HG02870 (cell line): ENCODE measurements at regions not wholly inside any gene's neighbourhood (a gene's known extent, or its start where the extent isn't known, plus 50 kb on each side); places are given as distances from the start of the nearest gene placed in this dataset.

Experiments used
- ATAC-seq: cut with Tn5 transposase; IDR thresholded peaks from one replicate; pipeline ENCODE4 v1.9.1; 2021; ENCODE audit warnings: mild to moderate bottlenecking, moderate library complexity; ENCODE audit not compliant: unreplicated experiment

GRCh38 chr16:5381481-5381880 lies 283.9 kb upstream of the EEF2KMT start:
- ATAC-seq, result no peak

DNA sequence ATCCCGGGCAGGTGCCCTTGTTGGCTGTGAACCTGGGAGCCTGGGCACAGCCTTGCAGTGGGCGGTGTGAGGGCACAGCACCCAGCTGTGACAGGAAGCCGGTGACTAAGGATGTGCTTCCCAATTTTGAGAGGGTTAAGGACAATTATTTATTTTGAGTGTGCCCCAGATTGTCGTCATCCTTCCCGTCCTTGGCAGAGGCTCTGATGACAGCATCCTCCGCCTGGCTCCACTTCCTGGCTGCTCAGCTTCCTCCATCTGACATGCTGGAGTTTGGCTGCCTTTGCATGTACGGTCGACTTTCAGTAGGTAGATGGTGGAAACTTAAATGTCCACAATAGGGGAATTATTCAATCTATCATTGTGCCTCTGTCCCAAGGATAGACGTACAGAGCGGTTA lies 282.4 kb upstream of the EEF2KMT start:
- no peak for ATAC-seq

- ATAC-seq, result no peak
Measured at GRCh38 chr16:5378531-5378930, 280.9 kb upstream of the EEF2KMT start.

DNA sequence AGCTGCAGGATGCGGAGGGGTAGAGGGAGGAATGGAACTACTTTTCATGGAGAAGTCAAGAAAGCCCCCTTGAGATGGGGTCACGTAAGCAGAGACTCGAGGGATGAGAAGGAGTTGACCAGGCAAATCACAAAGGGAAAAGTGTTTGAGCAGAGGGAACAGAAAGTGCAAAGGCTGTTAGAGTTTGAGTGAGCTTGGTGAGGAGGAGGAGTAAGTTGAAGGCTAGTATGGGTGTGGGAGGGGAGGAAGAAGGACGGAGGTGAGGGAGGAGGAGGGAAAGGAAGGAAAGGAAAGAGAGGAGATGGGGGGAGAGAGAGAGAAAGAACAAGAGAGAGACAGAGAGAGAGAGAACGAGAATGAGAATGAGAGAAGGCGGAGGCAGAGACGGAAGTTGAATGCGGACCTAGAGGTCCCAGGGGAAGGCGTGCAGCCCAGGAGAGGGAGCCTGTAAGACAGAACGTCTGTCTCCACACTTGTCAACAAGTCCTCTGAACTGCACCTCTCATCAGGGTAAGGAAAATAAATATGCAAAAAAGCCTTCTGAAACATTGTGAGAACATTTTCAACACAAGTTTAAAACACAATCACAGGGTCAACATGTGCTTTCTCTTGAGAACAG lies 279.8 kb upstream of the EEF2KMT start:
- ATAC-seq, result no peak

GRCh38 chr16:5374184-5374583 lies 276.6 kb upstream of the EEF2KMT start:
- no peak for ATAC-seq

GRCh38 chr16:5367951-5368350 lies 270.4 kb upstream of the EEF2KMT start:
- ATAC-seq, result no peak

GRCh38 chr16:5366126-5366525 lies 268.5 kb upstream of the EEF2KMT start:
- ATAC-seq, result no peak

DNA sequence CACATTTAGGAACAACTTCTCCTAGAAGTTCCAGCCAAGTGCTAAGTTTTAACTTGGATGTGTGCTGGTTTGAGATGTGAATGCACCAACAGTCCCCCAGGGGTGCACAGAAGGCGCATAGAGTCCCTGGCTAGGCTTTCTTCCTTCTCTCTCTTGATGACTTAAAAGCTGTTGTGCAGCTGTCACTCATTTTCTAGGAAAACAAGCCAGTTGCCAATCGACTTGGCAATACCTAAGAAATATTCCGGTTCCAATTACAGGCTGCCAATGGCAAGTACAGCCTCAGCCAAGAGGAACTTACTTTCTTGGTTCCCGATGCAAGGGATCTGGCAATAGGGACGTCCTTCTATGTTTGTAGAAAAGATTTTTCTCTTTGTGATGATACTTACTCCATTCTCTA lies 266.6 kb upstream of the EEF2KMT start:
- no peak for ATAC-seq

- ATAC-seq, result no peak
Measured at GRCh38 chr16:5361322-5361721, 263.7 kb upstream of the EEF2KMT start.

DNA sequence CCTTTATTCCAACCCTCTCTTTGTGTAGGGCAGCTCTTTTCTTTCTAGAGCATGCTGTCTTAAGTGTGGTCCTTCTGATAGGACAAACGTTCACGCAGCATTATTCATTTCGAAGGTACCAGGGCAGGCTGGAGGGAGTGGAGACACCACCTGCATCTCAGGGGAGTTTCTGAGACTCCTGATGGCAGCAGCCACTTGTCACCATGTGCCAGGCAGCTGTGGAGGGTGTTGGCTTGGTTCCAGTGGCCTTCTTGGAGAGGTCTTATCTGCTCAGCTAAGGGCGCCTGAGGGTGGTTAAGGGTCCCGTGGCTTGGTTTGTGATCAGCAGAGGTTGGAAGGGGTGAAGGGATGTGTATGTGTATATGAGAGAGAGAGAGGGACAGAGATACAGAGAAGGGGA lies 257.1 kb upstream of the EEF2KMT start:
- ATAC-seq, result no peak

GRCh38 chr16:5349670-5350517 lies 252.3 kb upstream of the EEF2KMT start:
- ATAC-seq, result no peak

DNA sequence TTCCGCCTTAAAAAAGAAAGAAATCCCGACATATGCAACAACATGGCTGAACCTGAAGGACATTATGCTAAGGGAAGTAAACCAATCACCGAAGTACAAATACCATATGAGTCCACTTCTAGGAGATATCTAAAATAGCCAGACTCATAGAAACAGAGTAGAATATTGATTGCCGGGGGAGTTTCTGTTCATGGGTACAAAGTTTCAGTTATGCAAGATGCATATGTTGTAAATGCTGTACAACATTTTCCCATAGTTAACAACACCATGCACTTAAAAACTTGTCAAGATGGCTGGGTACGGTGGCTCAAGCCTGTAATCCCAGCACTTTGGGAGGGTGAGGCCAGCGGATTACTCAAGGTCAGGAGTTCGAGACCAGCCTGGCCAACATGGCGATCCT lies 251.5 kb upstream of the EEF2KMT start:
- no peak for ATAC-seq

- no peak for ATAC-seq
Measured at GRCh38 chr16:5347561-5347960, 250.0 kb upstream of the EEF2KMT start.

GRCh38 chr16:5336941-5337340 lies 239.3 kb upstream of the EEF2KMT start:
- no peak for ATAC-seq

GRCh38 chr16:5333991-5334390 lies 236.4 kb upstream of the EEF2KMT start:
- ATAC-seq, result no peak

DNA sequence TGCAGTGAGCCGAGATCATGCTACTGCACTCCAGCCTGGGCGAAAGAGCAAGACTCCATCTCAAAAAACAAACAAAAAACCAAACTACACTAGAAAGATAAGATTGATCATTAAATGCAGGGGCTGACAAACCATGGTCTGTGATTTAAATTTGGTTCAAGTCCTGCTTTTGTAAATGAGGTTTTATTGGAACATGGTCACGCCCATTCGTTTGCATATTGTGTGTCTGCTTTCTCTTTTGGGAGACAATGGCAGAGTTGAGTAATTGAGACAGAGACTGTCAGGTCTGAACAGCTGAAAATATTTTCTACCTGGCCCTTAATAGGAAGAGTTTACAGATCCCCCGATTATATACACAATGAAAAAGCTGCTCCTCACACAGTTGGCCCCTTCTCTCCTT lies 235.5 kb upstream of the EEF2KMT start:
- no peak for ATAC-seq

GRCh38 chr16:5330058-5330457 lies 232.5 kb upstream of the EEF2KMT start:
- ATAC-seq, result no peak

GRCh38 chr16:5328546-5328945 lies 231.0 kb upstream of the EEF2KMT start:
- ATAC-seq, result no peak

- ATAC-seq, result no peak
Measured at GRCh38 chr16:5326395-5326794, 228.8 kb upstream of the EEF2KMT start.

GRCh38 chr16:5325932-5326331 lies 228.3 kb upstream of the EEF2KMT start:
- no peak for ATAC-seq

DNA sequence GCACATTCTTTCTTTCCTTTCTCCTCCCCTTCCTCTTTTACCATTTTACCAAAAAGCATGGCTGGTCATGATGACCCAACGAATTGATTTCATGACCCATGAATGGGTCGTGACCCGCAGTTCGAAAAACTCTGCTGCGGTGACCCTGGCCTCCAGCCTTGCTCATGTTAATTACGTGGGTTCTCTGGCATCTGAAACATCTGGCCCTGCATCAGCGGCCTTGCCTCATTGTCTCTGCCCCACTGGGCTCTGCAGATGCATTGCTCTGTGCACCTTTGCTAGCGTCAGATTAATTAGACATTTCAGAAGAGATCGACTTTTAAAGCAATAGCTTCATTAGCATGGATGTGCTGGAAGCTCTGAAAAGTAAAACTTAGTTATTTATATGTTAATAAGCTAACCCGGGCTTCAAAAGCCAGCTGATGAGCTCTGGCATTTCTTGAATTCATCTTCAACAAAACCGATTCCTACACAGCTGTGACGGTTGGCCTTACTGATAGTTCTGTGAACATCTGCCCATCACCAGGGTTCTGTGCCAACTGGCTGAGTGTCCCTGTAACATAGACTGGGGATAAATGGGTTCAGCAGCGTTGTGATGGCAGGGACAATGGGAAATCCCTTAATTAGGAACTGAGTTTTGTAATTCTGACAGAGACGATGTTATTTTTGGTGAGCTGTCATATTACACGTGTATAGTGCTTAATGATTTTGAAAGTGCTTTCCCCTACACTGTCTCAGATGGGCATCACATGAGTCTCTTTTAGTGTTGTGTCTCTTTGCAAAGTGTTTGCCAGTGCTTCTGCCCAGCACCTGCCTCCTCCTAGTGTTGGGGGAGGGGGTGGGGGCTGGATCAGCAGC lies 225.9 kb upstream of the EEF2KMT start:
- no peak for ATAC-seq

DNA sequence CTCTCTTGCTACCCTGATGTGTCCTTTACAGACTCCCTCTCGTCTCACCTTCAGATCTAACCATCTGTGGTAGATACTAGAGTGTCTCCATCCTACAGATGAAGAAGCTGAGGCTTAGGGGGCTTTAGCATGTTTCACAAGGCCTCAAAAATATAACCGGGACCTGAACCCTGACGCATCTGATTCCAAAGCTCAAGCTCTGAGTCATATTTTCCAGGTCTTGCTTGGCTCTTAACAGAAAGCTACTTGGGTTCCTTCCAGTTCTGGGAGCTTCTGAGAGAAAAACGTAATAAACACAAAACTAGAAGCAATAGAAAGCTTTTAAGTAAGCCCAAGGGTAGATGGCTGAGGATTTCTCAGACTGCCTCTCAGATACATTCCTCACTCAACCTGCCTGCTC lies 224.3 kb upstream of the EEF2KMT start:
- ATAC-seq, result no peak
